Spleen (tissue), 7 donors: ENCODE measurements at regions not wholly inside any gene's neighbourhood (a gene's known extent, or its start where the extent isn't known, plus 50 kb on each side); places are given as distances from the start of the nearest gene placed in this dataset.

ENCODE experiments used
- CTCF ChIP-seq, 11 experiments: fragments of 200-600 bp in 7 of 11; fragments of 450-650 bp in 4 of 11; sonication (generic) in 4 of 11; IDR thresholded peaks in 8 of 11; conservative IDR thresholded peaks in 3 of 11; 1 replicate in 7 of 11; 2 replicates in 4 of 11; pipeline versions ENCODE4 v1.4.0 to v1.8.0; 2016 to 2021; ENCODE audit warnings: antibody characterized with exemption in 11 of 11, inconsistent platforms in 4 of 11, mild to moderate bottlenecking in 1 of 11
- POLR2A ChIP-seq, 3 donors: fragments of 450-650 bp; IDR thresholded peaks; one replicate each; pipeline ENCODE4 v1.5.1; 2017; ENCODE audit warnings: antibody characterized with exemption in 3 of 3, mild to moderate bottlenecking in 1 of 3
- donor health status: DM: no; HTN: no; CAD: no; lungs with moderate emphysema.
- donor health status: DM: no; HTN: no; CAD: no.
- donor health status: DM: no; HTN: no; CAD: no.

- TF ChIP-seq CTCF (IDR thresholded peaks at IDR 0.05 in 8 of 11, conservative IDR thresholded peaks at IDR 0.05 in 3 of 11) (no peak), POLR2A (IDR thresholded peaks at IDR 0.05) (no peak)
Observed at GRCh38 chr5:99646011-99646647, 717.3 kb upstream of the CHD1 start.
